K562 (cell line): ENCODE measurements at regions not wholly inside any gene's neighbourhood (a gene's known extent, or its start where the extent isn't known, plus 50 kb on each side); places are given as distances from the start of the nearest gene placed in this dataset.

Experiments used
- CREB3L1 ChIP-seq: fragments of 450-650 bp; IDR thresholded peaks from 2 replicates; pipeline ENCODE4 v1.6.1; 2014; ENCODE audit warnings: low read depth, mild to moderate bottlenecking, moderate library complexity, borderline replicate concordance
- JUNB ChIP-seq: fragments of 450-650 bp; formaldehyde crosslinking; conservative IDR thresholded peaks from 2 replicates; pipeline ENCODE4 v1.4.0; 2020; ENCODE audit warnings: mild to moderate bottlenecking
- MYNN ChIP-seq, 2 experiments: sonication (generic); formaldehyde crosslinking in 1 of 2; IDR thresholded peaks; 2 replicates each; pipeline versions ENCODE4 v1.5.0 to v1.6.1; 2016 to 2020; ENCODE audit warnings: antibody characterized with exemption in 1 of 2, missing genetic modification reagents in 1 of 2
- PRMT5 ChIP-seq: sonication (generic); formaldehyde crosslinking; IDR thresholded peaks from 2 replicates; pipeline ENCODE4 v1.5.0; 2020; ENCODE audit warnings: missing genetic modification reagents
- SUPT5H ChIP-seq: fragments of 450-650 bp; IDR thresholded peaks from 2 replicates; pipeline ENCODE4 v1.6.1; 2016
- TF ChIP-seq, protein P1 (sequence below): IDR thresholded peaks from 3 replicates; pipeline ENCODE4 v1.6.1; 2011; ENCODE audit warnings: borderline replicate concordance, mild to moderate bottlenecking, moderate library complexity; ENCODE audit not compliant: insufficient read length; ENCODE audit errors: extremely low read depth
- TF ChIP-seq, protein P2 (sequence below): fragments of 150-350 bp; conservative IDR thresholded peaks from 2 replicates; pipeline ENCODE4 v1.6.1; 2014; ENCODE audit warnings: low read length

DNA sequence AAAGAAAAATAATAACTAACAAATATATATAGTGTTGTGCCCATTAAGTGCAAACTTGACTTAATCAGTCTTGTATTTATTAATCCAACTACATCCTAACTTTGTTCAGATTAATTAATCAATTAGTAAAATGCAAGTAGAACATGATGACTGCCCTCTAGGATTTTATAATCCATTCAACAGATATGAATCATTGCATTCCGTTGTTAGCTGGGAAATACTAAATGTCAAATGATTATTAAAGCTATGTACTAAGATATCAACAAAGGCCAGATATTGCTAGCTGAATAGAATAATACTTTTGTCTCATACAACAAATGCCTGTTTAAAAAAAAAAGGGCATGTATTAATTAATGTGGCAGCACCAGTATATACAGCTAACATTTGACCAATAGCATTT, 1366.3 kb downstream of the STIM2 start (continued):
- TF ChIP-seq, protein P1, sequence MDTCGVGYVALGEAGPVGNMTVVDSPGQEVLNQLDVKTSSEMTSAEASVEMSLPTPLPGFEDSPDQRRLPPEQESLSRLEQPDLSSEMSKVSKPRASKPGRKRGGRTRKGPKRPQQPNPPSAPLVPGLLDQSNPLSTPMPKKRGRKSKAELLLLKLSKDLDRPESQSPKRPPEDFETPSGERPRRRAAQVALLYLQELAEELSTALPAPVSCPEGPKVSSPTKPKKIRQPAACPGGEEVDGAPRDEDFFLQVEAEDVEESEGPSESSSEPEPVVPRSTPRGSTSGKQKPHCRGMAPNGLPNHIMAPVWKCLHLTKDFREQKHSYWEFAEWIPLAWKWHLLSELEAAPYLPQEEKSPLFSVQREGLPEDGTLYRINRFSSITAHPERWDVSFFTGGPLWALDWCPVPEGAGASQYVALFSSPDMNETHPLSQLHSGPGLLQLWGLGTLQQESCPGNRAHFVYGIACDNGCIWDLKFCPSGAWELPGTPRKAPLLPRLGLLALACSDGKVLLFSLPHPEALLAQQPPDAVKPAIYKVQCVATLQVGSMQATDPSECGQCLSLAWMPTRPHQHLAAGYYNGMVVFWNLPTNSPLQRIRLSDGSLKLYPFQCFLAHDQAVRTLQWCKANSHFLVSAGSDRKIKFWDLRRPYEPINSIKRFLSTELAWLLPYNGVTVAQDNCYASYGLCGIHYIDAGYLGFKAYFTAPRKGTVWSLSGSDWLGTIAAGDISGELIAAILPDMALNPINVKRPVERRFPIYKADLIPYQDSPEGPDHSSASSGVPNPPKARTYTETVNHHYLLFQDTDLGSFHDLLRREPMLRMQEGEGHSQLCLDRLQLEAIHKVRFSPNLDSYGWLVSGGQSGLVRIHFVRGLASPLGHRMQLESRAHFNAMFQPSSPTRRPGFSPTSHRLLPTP = no peak
- TF ChIP-seq PRMT5 (CRISPR knock-in tag) (no peak), CREB3L1 (no peak), SUPT5H (no peak), MYNN (IDR thresholded peaks at IDR 0.05) (no peak), MYNN (CRISPR knock-in tag; IDR thresholded peaks at IDR 0.05) (no peak), JUNB (CRISPR knock-in tag) (no peak)
- TF ChIP-seq, protein P2, sequence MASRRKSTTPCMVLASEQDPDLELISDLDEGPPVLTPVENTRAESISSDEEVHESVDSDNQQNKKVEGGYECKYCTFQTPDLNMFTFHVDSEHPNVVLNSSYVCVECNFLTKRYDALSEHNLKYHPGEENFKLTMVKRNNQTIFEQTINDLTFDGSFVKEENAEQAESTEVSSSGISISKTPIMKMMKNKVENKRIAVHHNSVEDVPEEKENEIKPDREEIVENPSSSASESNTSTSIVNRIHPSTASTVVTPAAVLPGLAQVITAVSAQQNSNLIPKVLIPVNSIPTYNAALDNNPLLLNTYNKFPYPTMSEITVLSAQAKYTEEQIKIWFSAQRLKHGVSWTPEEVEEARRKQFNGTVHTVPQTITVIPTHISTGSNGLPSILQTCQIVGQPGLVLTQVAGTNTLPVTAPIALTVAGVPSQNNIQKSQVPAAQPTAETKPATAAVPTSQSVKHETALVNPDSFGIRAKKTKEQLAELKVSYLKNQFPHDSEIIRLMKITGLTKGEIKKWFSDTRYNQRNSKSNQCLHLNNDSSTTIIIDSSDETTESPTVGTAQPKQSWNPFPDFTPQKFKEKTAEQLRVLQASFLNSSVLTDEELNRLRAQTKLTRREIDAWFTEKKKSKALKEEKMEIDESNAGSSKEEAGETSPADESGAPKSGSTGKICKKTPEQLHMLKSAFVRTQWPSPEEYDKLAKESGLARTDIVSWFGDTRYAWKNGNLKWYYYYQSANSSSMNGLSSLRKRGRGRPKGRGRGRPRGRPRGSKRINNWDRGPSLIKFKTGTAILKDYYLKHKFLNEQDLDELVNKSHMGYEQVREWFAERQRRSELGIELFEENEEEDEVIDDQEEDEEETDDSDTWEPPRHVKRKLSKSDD = no peak
